GM12874 (cell line): ENCODE measurements at regions not wholly inside any gene's neighbourhood (a gene's known extent, or its start where the extent isn't known, plus 50 kb on each side); places are given as distances from the start of the nearest gene placed in this dataset.

Source experiments
- TF ChIP-seq, protein P1 (sequence below): IDR thresholded peaks from 2 replicates; pipeline ENCODE4 v1.5.1; 2011; ENCODE audit warnings: low read depth, mild to moderate bottlenecking, control low read depth, low read length, moderate library complexity; ENCODE audit not compliant: insufficient read depth

DNA sequence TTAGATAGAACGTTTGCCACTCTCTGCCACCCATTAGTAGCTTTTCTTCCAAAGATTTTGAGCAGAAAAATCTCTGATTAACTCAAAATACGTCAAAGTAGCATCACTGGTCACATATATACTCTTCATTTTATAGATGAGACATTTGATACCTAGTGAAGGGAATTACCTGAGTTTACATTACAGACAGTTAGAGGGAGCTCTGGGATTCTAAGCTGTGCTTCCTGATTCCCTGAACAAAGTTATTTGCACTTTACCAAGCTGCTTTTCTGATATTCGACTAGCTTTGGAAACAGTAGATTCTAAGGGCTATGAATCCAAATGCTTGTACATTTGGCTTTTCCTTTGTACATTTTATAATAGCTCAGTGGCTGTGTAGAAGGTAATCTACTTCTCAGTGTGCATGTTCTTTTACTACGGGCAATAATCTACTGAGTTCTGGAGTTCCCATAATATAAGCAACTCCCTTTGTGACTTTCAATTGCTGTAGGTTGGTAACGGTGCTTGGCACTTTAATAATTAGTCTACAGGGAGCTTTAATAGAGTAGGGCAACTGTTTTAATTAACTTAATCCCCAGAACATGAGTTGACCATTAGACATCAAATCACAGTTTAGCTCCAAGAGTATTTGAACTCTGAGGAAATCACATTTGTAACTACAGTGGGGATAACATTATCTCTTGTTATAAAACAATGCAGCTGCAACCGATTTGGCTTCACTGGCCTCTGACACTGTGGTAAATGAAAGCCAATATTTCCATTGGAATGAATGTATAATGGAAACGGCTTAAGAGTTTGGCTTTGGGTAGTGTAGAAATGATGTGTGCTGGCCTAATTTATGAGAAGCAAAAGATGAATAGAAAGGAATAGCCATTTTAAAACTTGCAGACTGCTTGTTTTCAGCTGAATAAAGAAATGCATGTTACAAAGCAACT is 1602.4 kb downstream of the STIM2 start:
- TF ChIP-seq, protein P1, sequence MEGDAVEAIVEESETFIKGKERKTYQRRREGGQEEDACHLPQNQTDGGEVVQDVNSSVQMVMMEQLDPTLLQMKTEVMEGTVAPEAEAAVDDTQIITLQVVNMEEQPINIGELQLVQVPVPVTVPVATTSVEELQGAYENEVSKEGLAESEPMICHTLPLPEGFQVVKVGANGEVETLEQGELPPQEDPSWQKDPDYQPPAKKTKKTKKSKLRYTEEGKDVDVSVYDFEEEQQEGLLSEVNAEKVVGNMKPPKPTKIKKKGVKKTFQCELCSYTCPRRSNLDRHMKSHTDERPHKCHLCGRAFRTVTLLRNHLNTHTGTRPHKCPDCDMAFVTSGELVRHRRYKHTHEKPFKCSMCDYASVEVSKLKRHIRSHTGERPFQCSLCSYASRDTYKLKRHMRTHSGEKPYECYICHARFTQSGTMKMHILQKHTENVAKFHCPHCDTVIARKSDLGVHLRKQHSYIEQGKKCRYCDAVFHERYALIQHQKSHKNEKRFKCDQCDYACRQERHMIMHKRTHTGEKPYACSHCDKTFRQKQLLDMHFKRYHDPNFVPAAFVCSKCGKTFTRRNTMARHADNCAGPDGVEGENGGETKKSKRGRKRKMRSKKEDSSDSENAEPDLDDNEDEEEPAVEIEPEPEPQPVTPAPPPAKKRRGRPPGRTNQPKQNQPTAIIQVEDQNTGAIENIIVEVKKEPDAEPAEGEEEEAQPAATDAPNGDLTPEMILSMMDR: no peak

DNA sequence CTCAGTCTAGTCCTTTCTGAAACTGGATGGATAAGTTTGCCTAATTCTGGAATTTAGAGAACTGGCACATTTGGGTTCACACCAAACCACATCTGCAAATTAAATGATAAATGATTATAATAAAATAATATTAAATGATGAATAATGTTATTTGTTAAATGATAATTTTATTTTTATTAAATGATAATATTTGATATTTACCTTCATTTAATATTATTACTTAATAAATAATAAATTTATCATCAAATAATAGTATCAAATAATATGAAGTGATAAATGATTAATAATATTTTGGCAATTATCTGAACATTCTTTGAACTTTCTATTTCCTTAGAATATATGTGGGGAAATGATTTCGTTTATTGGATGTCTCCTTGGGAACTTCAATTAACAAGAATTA is 1604.2 kb downstream of the STIM2 start:
- TF ChIP-seq, protein P1: no peak

DNA sequence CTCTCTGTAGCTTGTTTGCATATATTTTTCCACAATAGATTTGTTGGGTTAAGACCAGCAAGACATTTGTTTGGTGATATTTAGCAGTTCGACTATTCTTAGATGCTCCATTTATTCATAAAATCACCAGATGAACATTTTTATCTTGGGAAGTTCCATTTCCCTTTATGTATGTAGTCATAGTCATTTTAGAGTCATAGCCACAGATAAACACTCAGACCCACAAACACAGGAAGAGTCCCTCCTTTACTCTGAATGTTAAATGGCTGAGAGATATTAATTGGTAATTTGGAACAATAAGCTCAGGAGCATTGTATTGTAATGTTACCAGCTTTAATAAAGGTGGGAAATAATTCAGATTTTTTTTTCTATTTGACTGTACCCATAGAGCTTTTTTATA is 1608.7 kb downstream of the STIM2 start:
- TF ChIP-seq, protein P1: no peak

DNA sequence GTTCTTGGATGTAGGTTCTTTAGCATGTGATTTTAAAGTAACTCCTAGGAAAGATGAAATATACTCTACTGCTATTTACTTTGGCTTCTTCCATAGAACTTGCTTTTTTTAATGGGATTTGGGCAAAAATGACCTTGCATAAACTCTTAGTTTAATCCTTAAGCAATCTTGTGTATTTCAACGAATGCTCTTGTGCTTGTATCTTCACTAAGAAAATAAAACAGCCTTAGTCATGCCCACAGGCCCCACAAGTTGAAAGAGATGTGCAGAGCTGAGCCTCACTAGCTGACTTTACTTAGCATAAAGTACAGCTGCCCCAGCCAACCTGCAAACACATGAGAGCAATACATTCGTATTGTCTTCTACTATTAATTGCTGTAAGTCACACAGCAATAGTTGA is 1609.2 kb downstream of the STIM2 start:
- TF ChIP-seq, protein P1: no peak

DNA sequence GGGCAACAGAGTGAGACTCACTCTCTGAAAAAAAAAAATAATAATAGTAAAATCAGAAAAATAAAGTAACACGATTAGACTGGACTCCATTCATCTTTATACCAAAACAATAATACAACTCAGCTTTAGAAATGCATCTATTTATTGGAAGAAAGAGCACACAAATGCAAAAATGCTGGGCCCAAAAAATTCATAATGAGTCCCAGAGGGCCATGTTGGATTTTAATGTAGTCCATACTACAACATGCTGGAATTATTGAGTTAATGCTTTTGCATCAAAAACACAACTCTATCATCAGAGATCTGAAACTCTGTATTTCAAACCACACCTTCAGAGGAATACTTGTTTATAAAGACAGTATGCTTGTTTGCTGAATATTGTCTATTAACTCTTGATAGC is 1614.7 kb downstream of the STIM2 start:
- TF ChIP-seq, protein P1: no peak

DNA sequence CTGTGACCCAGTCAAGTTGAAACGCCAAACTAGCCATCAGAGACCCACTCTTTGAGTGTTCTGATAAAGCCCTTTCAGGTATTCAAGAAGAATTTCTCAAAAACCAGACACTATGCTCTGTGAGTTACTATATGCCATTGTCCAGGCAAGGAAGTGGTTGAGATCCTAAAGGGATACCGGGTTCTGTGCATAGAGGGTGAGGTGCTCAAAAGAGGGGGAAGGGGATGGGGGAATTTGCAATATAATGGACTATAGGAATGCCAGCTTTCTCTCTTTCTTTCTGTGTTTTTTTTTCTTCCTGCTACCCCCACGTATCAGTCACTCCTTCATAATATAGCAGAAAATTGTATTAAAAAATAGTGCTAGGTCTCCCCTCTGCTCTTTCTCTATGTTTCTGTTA is 1619.0 kb downstream of the STIM2 start:
- TF ChIP-seq, protein P1: no peak

DNA sequence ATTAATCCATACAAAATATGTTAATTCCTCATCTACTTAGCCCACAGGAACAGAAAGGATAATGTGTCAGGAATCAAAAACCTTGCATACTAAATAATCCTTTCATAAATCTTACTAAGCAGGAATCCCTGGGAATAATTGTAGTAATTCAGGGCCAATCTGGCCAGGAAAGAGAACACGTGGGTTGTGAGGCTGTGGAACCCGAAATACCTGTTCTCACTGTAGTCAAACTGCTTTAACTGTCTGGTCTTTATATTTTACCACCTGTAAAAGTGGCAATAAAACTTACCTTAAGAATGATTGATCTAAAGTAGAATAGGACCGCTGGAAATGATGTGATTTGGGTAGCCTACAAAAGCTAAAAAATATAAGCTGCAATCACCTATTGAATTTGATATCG is 1620.9 kb downstream of the STIM2 start:
- TF ChIP-seq, protein P1: no peak
